Osteoblast (primary cell): ENCODE measurements at regions not wholly inside any gene's neighbourhood (a gene's known extent, or its start where the extent isn't known, plus 50 kb on each side); places are given as distances from the start of the nearest gene placed in this dataset.

Experiments
- DNase-seq: peaks from one replicate; pipeline ENCODE4 v3.0.0; 2011; ENCODE audit warnings: low spot score, mixed read lengths; ENCODE audit not compliant: insufficient read length; ENCODE audit errors: missing footprints
- H2AFZ ChIP-seq: 2 replicates; pipeline ENCODE4 v1.6.0; 2011; ENCODE audit warnings: mild to moderate bottlenecking, low read length
- H3K27ac ChIP-seq: 2 replicates; pipeline ENCODE4 v1.5.1; 2011; ENCODE audit warnings: mild to moderate bottlenecking, low read depth, low read length, moderate library complexity
- H3K27me3 ChIP-seq: 2 replicates; pipeline ENCODE4 v1.6.0; 2012; ENCODE audit warnings: mild to moderate bottlenecking, control low read depth, inconsistent platforms, low read length, moderate library complexity; ENCODE audit not compliant: insufficient read depth
- H3K36me3 ChIP-seq: 2 replicates; pipeline ENCODE4 v1.5.1; 2011; ENCODE audit warnings: mild to moderate bottlenecking, low read length, control low read depth, moderate library complexity; ENCODE audit not compliant: insufficient read depth
- H3K4me1 ChIP-seq: 2 replicates; pipeline ENCODE4 v1.5.1; 2011; ENCODE audit warnings: mild to moderate bottlenecking, low read length, control low read depth, moderate library complexity; ENCODE audit not compliant: insufficient read depth
- H3K4me2 ChIP-seq: 2 replicates; pipeline ENCODE4 v1.6.0; 2011; ENCODE audit warnings: mild to moderate bottlenecking, low read length; ENCODE audit not compliant: insufficient read depth
- H3K4me3 ChIP-seq: fragments of 200-600 bp; sonication (generic); 3 replicates; pipeline ENCODE4 v1.5.1; 2012; ENCODE audit warnings: mild to moderate bottlenecking, low read length, inconsistent platforms; ENCODE audit not compliant: insufficient read depth
- H3K79me2 ChIP-seq: 2 replicates; pipeline ENCODE4 v1.6.0; 2012; ENCODE audit warnings: mild to moderate bottlenecking, low read length, control low read depth, inconsistent platforms; ENCODE audit not compliant: insufficient read depth
- H3K9me3 ChIP-seq: 2 replicates; pipeline ENCODE4 v1.5.1; 2011; ENCODE audit warnings: low read depth, low read length, control low read depth
- H4K20me1 ChIP-seq: 2 replicates; pipeline ENCODE4 v1.6.0; 2012; ENCODE audit warnings: mild to moderate bottlenecking, low read length, control low read depth; ENCODE audit not compliant: insufficient read depth
- CTCF ChIP-seq: IDR thresholded peaks from 2 replicates; pipeline ENCODE4 v1.5.1; 2011; ENCODE audit warnings: mild to moderate bottlenecking, low read depth, low read length, moderate library complexity; ENCODE audit errors: extremely low read depth

- no peaks in the 10 kb centered on the region for H3K4me1 ChIP-seq
- H3K36me3 ChIP-seq = no peaks in the 10 kb centered on the region
- peaks cover 4% of the 10 kb centered on the region for H3K9me3 ChIP-seq
- H3K79me2 ChIP-seq = no peaks in the 10 kb centered on the region
- TF ChIP-seq CTCF = no peak
- H3K4me3 ChIP-seq = no peak overlapping the region
- H3K27ac ChIP-seq = no peak overlapping the region
- no peaks in the 10 kb centered on the region for H4K20me1 ChIP-seq
- DNase-seq = no peak
- H3K4me2 ChIP-seq = no peak overlapping the region
- no peaks in the 10 kb centered on the region for H3K27me3 ChIP-seq
- H2AFZ ChIP-seq = no peak overlapping the region
Observed at GRCh38 chr10:130435961-130436360, 299.8 kb downstream of the GLRX3 start.

- no peak for TF ChIP-seq CTCF
- Histone ChIP-seq H3K79me2 (no peaks in the 10 kb centered on the region), H3K4me3 (no peak overlapping the region), H4K20me1 (no peaks in the 10 kb centered on the region), H3K4me2 (no peak overlapping the region), H3K27me3 (no peaks in the 10 kb centered on the region), H3K4me1 (no peaks in the 10 kb centered on the region), H3K36me3 (no peaks in the 10 kb centered on the region), H3K27ac (no peak overlapping the region), H2AFZ (no peak overlapping the region), H3K9me3 (no peaks in the 10 kb centered on the region)
- DNase-seq = no peak
Observed at GRCh38 chr10:130438861-130439260, 302.7 kb downstream of the GLRX3 start.

- DNase-seq = no peak
- Histone ChIP-seq H3K4me2 (no peak overlapping the region), H3K27ac (no peak overlapping the region), H3K9me3 (no peaks in the 10 kb centered on the region), H3K4me3 (no peak overlapping the region), H4K20me1 (no peaks in the 10 kb centered on the region), H3K27me3 (no peaks in the 10 kb centered on the region), H3K4me1 (no peaks in the 10 kb centered on the region), H3K79me2 (no peaks in the 10 kb centered on the region), H3K36me3 (no peaks in the 10 kb centered on the region), H2AFZ (no peak overlapping the region)
- no peak for TF ChIP-seq CTCF
Observed at GRCh38 chr10:130439766-130440165, 303.6 kb downstream of the GLRX3 start.

- Histone ChIP-seq H3K27me3 (no peaks in the 10 kb centered on the region), H3K27ac (no peak overlapping the region), H3K4me3 (no peak overlapping the region), H2AFZ (no peak overlapping the region), H3K4me2 (no peak overlapping the region), H3K4me1 (no peaks in the 10 kb centered on the region), H3K36me3 (no peaks in the 10 kb centered on the region), H3K79me2 (no peaks in the 10 kb centered on the region), H4K20me1 (no peaks in the 10 kb centered on the region), H3K9me3 (no peaks in the 10 kb centered on the region)
- DNase-seq = no peak
- no peak for TF ChIP-seq CTCF
Observed at GRCh38 chr10:130440494-130440893, 304.3 kb downstream of the GLRX3 start.
